Osteoblast (primary cell): ENCODE measurements at regions not wholly inside any gene's neighbourhood (a gene's known extent, or its start where the extent isn't known, plus 50 kb on each side); places are given as distances from the start of the nearest gene placed in this dataset.

Experiments
- DNase-seq: peaks from one replicate; pipeline ENCODE4 v3.0.0; 2011; ENCODE audit warnings: low spot score, mixed read lengths; ENCODE audit not compliant: insufficient read length; ENCODE audit errors: missing footprints
- H2AFZ ChIP-seq: 2 replicates; pipeline ENCODE4 v1.6.0; 2011; ENCODE audit warnings: mild to moderate bottlenecking, low read length
- H3K27ac ChIP-seq: 2 replicates; pipeline ENCODE4 v1.5.1; 2011; ENCODE audit warnings: mild to moderate bottlenecking, low read depth, low read length, moderate library complexity
- H3K27me3 ChIP-seq: 2 replicates; pipeline ENCODE4 v1.6.0; 2012; ENCODE audit warnings: mild to moderate bottlenecking, control low read depth, inconsistent platforms, low read length, moderate library complexity; ENCODE audit not compliant: insufficient read depth
- H3K36me3 ChIP-seq: 2 replicates; pipeline ENCODE4 v1.5.1; 2011; ENCODE audit warnings: mild to moderate bottlenecking, low read length, control low read depth, moderate library complexity; ENCODE audit not compliant: insufficient read depth
- H3K4me1 ChIP-seq: 2 replicates; pipeline ENCODE4 v1.5.1; 2011; ENCODE audit warnings: mild to moderate bottlenecking, low read length, control low read depth, moderate library complexity; ENCODE audit not compliant: insufficient read depth
- H3K4me2 ChIP-seq: 2 replicates; pipeline ENCODE4 v1.6.0; 2011; ENCODE audit warnings: mild to moderate bottlenecking, low read length; ENCODE audit not compliant: insufficient read depth
- H3K4me3 ChIP-seq: fragments of 200-600 bp; sonication (generic); 3 replicates; pipeline ENCODE4 v1.5.1; 2012; ENCODE audit warnings: mild to moderate bottlenecking, low read length, inconsistent platforms; ENCODE audit not compliant: insufficient read depth
- H3K79me2 ChIP-seq: 2 replicates; pipeline ENCODE4 v1.6.0; 2012; ENCODE audit warnings: mild to moderate bottlenecking, low read length, control low read depth, inconsistent platforms; ENCODE audit not compliant: insufficient read depth
- H3K9me3 ChIP-seq: 2 replicates; pipeline ENCODE4 v1.5.1; 2011; ENCODE audit warnings: low read depth, low read length, control low read depth
- H4K20me1 ChIP-seq: 2 replicates; pipeline ENCODE4 v1.6.0; 2012; ENCODE audit warnings: mild to moderate bottlenecking, low read length, control low read depth; ENCODE audit not compliant: insufficient read depth
- TF ChIP-seq, protein P1 (sequence below): IDR thresholded peaks from 2 replicates; pipeline ENCODE4 v1.5.1; 2011; ENCODE audit warnings: mild to moderate bottlenecking, low read depth, low read length, moderate library complexity; ENCODE audit errors: extremely low read depth

DNA sequence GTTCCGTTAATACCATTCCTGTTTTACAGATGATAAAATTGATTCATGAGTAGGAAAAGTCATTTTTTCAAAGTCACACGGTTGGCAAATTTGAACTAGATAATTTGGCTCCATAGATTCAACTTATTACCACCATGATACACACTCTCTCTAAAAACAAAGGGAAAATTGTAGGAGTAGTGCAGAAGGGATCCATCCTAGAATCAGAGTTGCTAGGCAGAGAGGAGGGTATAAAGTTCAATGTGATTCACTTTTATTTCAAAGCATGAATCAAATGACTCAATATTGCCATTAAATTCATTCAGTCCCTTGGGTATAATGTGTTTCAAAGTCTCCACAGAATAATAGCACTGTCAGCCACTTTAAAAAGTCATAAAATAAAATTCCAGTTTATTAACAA lies 747.2 kb upstream of the ACO1 start:
- Histone ChIP-seq H3K27ac (no peak overlapping the region), H3K9me3 (no peaks in the 10 kb centered on the region), H3K36me3 (no peaks in the 10 kb centered on the region), H4K20me1 (no peaks in the 10 kb centered on the region), H3K4me1 (no peaks in the 10 kb centered on the region), H2AFZ (no peak overlapping the region), H3K4me2 (no peak overlapping the region), H3K79me2 (no peaks in the 10 kb centered on the region), H3K27me3 (no peaks in the 10 kb centered on the region), H3K4me3 (no peak overlapping the region)
- DNase-seq, result no peak
- TF ChIP-seq, protein P1, sequence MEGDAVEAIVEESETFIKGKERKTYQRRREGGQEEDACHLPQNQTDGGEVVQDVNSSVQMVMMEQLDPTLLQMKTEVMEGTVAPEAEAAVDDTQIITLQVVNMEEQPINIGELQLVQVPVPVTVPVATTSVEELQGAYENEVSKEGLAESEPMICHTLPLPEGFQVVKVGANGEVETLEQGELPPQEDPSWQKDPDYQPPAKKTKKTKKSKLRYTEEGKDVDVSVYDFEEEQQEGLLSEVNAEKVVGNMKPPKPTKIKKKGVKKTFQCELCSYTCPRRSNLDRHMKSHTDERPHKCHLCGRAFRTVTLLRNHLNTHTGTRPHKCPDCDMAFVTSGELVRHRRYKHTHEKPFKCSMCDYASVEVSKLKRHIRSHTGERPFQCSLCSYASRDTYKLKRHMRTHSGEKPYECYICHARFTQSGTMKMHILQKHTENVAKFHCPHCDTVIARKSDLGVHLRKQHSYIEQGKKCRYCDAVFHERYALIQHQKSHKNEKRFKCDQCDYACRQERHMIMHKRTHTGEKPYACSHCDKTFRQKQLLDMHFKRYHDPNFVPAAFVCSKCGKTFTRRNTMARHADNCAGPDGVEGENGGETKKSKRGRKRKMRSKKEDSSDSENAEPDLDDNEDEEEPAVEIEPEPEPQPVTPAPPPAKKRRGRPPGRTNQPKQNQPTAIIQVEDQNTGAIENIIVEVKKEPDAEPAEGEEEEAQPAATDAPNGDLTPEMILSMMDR, result no peak

- Histone ChIP-seq H3K4me2 (no peak overlapping the region), H2AFZ (no peak overlapping the region), H3K79me2 (no peaks in the 10 kb centered on the region), H4K20me1 (no peaks in the 10 kb centered on the region), H3K9me3 (no peaks in the 10 kb centered on the region), H3K4me3 (no peak overlapping the region), H3K27ac (no peak overlapping the region), H3K4me1 (no peaks in the 10 kb centered on the region), H3K27me3 (no peaks in the 10 kb centered on the region), H3K36me3 (no peaks in the 10 kb centered on the region)
- TF ChIP-seq, protein P1, result no peak
- DNase-seq, result no peak
These were observed 746.6 kb upstream of the ACO1 start for GRCh38 chr9:31637861-31638260.

- H3K4me2 ChIP-seq, result no peak overlapping the region
- no peaks in the 10 kb centered on the region for H3K27me3 ChIP-seq
- H3K4me3 ChIP-seq, result no peak overlapping the region
- no peaks in the 10 kb centered on the region for H3K79me2 ChIP-seq
- H3K9me3 ChIP-seq, result no peaks in the 10 kb centered on the region
- TF ChIP-seq, protein P1, result no peak
- DNase-seq, result no peak
- no peak overlapping the region for H2AFZ ChIP-seq
- H3K27ac ChIP-seq, result no peak overlapping the region
- H3K4me1 ChIP-seq, result no peaks in the 10 kb centered on the region
- H3K36me3 ChIP-seq, result no peaks in the 10 kb centered on the region
- H4K20me1 ChIP-seq, result no peaks in the 10 kb centered on the region
These were observed 745.0 kb upstream of the ACO1 start for GRCh38 chr9:31639451-31639850.

- H3K9me3 ChIP-seq, result no peaks in the 10 kb centered on the region
These were observed 715.1 kb upstream of the ACO1 start for GRCh38 chr9:31669311-31669710.

More at GRCh38 chr9:31669311-31669710, 715.1 kb upstream of the ACO1 start:
- Histone ChIP-seq H3K4me2 (no peak overlapping the region), H3K79me2 (no peaks in the 10 kb centered on the region), H3K27ac (no peak overlapping the region), H3K36me3 (no peaks in the 10 kb centered on the region), H3K4me1 (no peaks in the 10 kb centered on the region), H3K4me3 (no peak overlapping the region), H4K20me1 (no peaks in the 10 kb centered on the region), H3K27me3 (no peaks in the 10 kb centered on the region), H2AFZ (no peak overlapping the region)
- DNase-seq, result no peak
- TF ChIP-seq, protein P1, result no peak
